HAP-1 (cell line): ENCODE measurements at regions not wholly inside any gene's neighbourhood (a gene's known extent, or its start where the extent isn't known, plus 50 kb on each side); places are given as distances from the start of the nearest gene placed in this dataset.

ENCODE experiments used
- DNase-seq, 2 experiments: peaks; one replicate each; pipeline ENCODE4 v3.0.0-alpha.2; 2016 to 2020; ENCODE audit warnings: low spot score in 2 of 2
- H3K27me3 ChIP-seq: fragments of 250-450 bp; sonication (Bioruptor Pico); 2 replicates; pipeline ENCODE4 v1.5.1; 2020; ENCODE audit warnings: low read depth, mild to moderate bottlenecking, moderate library complexity
- H3K36me3 ChIP-seq: fragments of 250-450 bp; sonication (Bioruptor Pico); replicated peaks from 2 replicates; pipeline ENCODE4 v1.5.1; 2020; ENCODE audit warnings: mild to moderate bottlenecking
- H3K4me1 ChIP-seq: fragments of 250-450 bp; sonication (Bioruptor Pico); 2 replicates; pipeline ENCODE4 v1.5.1; 2020; ENCODE audit warnings: mild to moderate bottlenecking
- H3K4me3 ChIP-seq: fragments of 250-450 bp; sonication (Bioruptor Pico); 2 replicates; pipeline ENCODE4 v1.5.1; 2020; ENCODE audit warnings: mild to moderate bottlenecking, moderate library complexity
- H3K9me3 ChIP-seq: fragments of 250-450 bp; sonication (Bioruptor Pico); 2 replicates; pipeline ENCODE4 v1.5.1; 2020; ENCODE audit warnings: mild to moderate bottlenecking, moderate library complexity
- in situ Hi-C: fragments of 300-500 bp; cut with MboI; formaldehyde crosslinking; loops from 3 replicates; pipeline ENCODE4 v1.14.3; 2020; ENCODE audit warnings: low sequenced_read_pairs, inconsistent platforms, mixed read lengths

- Histone ChIP-seq H3K9me3 (no peaks in the 10 kb centered on the region), H3K36me3 (no peaks in the 10 kb centered on the region), H3K27me3 (no peaks in the 10 kb centered on the region), H3K4me1 (peaks cover 15% of the 10 kb centered on the region), H3K4me3 (no peak overlapping the region)
- in situ Hi-C loops: no loop called here
- DNase-seq: no peak
These were observed 448.1 kb downstream of the ADAMTS20 start for GRCh38 chr12:43103866-43104265.

GRCh38 chr12:43102546-43103264 is 449.3 kb downstream of the ADAMTS20 start:
- peaks cover 9% of the 10 kb centered on the region for H3K4me1 ChIP-seq
- no peaks in the 10 kb centered on the region for H3K36me3 ChIP-seq
- no peak overlapping the region for H3K4me3 ChIP-seq
- H3K27me3 ChIP-seq: no peaks in the 10 kb centered on the region
- no peak for DNase-seq
- H3K9me3 ChIP-seq: no peaks in the 10 kb centered on the region
- in situ Hi-C loops: no loop called here

GRCh38 chr12:43100231-43100630 is 451.8 kb downstream of the ADAMTS20 start:
- H3K4me1 ChIP-seq: peaks cover 14% of the 10 kb centered on the region
- no peaks in the 10 kb centered on the region for H3K36me3 ChIP-seq
- no peaks in the 10 kb centered on the region for H3K27me3 ChIP-seq
- no peak overlapping the region for H3K4me3 ChIP-seq
- in situ Hi-C loops: no loop called here
- no peak for DNase-seq
- H3K9me3 ChIP-seq: no peaks in the 10 kb centered on the region

GRCh38 chr12:43099691-43100163 is 452.3 kb downstream of the ADAMTS20 start:
- Histone ChIP-seq H3K4me3 (no peak overlapping the region), H3K9me3 (no peaks in the 10 kb centered on the region), H3K27me3 (no peaks in the 10 kb centered on the region), H3K4me1 (peaks cover 14% of the 10 kb centered on the region), H3K36me3 (no peaks in the 10 kb centered on the region)
- in situ Hi-C loops: no loop called here
- DNase-seq: no peak

GRCh38 chr12:43098766-43099550 is 453.0 kb downstream of the ADAMTS20 start:
- in situ Hi-C loops: no loop called here
- no peak for DNase-seq
- Histone ChIP-seq H3K4me1 (peaks cover 14% of the 10 kb centered on the region), H3K4me3 (no peak overlapping the region), H3K27me3 (no peaks in the 10 kb centered on the region), H3K9me3 (no peaks in the 10 kb centered on the region), H3K36me3 (no peaks in the 10 kb centered on the region)

DNA sequence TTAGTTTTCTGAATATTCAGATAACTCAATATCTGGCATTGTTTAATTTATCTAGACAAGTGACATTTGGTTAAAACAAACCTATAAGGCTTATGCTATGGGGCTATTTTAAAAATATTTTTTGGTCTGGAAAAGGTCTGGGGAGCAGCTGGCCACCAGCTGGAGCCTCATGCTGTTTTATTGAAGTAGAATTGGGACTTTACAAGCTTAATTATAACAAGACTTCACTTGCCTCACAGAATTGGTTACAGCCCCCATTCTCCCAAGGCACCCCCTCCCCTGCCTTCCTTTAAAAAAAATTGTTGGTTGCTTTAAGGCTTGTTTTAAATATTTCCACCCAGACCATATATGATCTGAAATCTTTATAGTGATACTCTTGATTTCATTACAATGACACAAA is 453.9 kb downstream of the ADAMTS20 start:
- no peaks in the 10 kb centered on the region for H3K9me3 ChIP-seq
- H3K36me3 ChIP-seq: no peaks in the 10 kb centered on the region
- no peaks in the 10 kb centered on the region for H3K27me3 ChIP-seq
- no peak for DNase-seq
- in situ Hi-C loops: no loop called here
- peaks cover 14% of the 10 kb centered on the region for H3K4me1 ChIP-seq
- H3K4me3 ChIP-seq: no peak overlapping the region

DNA sequence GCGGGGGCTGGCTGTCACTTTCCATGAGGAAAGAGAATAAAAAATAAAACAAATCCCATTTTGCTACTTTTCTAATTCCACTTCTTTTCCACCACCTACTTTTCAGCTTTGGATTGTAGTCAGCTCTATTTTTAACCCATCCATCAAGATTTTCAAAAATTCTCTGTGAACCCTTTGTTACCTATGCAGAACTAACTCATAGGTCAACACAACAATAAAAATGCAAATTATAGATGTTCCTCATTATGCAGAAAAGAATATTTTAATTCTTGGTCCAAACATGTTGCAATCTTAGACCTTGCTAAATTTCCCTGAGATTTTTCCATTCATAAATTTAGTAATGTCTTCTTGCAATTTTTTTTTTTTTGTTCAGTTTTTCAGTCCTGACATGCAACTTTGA is 454.5 kb downstream of the ADAMTS20 start:
- no peaks in the 10 kb centered on the region for H3K36me3 ChIP-seq
- no peak overlapping the region for H3K4me3 ChIP-seq
- H3K27me3 ChIP-seq: no peaks in the 10 kb centered on the region
- H3K4me1 ChIP-seq: peaks cover 14% of the 10 kb centered on the region
- DNase-seq: no peak
- in situ Hi-C loops: no loop called here
- H3K9me3 ChIP-seq: no peaks in the 10 kb centered on the region

DNA sequence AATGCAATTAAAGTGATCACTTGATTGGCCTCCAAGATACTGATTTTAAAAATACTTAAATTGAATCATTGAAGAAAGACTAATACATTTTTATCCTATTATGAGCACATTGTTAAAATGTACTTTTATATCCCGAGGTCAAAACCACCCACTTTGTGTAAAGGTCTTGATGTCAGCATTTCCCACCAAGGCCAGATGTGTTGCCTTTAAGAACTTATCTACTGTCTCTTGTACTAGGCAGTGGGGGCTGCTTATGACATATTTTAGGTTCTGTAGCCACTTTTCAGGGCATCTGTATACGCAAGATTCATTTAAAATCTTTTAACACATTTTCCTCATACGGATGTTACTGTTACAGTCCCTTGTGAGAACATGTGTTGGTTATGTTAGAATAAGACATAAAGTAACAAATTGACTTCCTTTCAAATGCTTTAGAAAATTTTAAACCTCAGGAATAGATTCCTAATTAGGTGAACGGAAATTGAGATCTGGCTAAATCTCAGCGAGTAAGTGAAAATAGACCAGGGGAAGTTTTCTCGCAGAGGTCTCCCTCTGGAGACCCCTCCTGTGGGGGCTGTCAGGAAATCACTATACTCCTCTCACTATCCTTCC is 456.2 kb downstream of the ADAMTS20 start:
- H3K4me3 ChIP-seq: no peak overlapping the region

DNA sequence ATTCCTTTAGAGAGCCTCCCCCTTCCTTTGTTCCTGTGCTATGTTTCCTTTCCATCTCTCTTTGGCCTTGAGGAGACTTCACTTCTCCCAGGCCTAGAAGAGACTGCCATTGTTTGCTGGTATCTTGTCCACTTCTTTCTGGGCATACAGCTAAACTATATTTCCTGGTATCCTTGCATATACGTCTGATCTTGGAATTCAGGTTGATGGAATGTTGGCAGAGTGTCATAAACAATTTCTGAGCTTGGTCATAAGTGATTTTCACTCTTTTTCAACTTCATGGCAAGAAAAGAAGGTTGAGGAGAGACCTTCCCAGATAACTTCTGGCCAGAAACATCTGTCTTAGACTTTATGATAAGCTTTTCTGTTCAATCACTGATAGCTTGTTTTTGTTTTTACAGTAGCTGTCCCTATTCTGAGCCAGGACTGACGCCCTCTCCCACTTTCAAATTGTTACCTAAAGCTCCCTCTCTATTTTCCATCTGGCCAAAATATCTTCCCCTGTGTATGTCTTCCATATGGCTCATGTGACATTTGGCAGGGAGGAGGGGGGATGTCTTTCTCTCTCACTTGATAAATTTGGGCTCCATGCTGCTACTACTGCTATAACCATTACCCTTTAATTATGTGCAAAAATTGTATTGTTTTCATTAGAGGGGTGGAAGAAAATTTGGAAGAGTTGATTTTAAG is 457.0 kb downstream of the ADAMTS20 start:
- Histone ChIP-seq H3K9me3 (no peaks in the 10 kb centered on the region), H3K27me3 (no peaks in the 10 kb centered on the region), H3K4me3 (no peak overlapping the region), H3K36me3 (no peaks in the 10 kb centered on the region), H3K4me1 (peaks cover 14% of the 10 kb centered on the region)
- in situ Hi-C loops: no loop called here
- no peak for DNase-seq

More for the DNA sequence above, 456.2 kb downstream of the ADAMTS20 start:
- Histone ChIP-seq H3K27me3 (no peaks in the 10 kb centered on the region), H3K4me1 (peaks cover 14% of the 10 kb centered on the region), H3K9me3 (no peaks in the 10 kb centered on the region), H3K36me3 (no peaks in the 10 kb centered on the region)
- in situ Hi-C loops: no loop called here
- DNase-seq: no peak

- Histone ChIP-seq H3K27me3 (no peaks in the 10 kb centered on the region), H3K36me3 (no peaks in the 10 kb centered on the region), H3K9me3 (no peaks in the 10 kb centered on the region; the same call in 1 of the 2 replicates), H3K4me3 (no peak overlapping the region), H3K4me1 (no peaks in the 10 kb centered on the region)
- in situ Hi-C loops: no loop called here
- no peak for DNase-seq
These were observed 461.0 kb downstream of the ADAMTS20 start for GRCh38 chr12:43090981-43091380.

DNA sequence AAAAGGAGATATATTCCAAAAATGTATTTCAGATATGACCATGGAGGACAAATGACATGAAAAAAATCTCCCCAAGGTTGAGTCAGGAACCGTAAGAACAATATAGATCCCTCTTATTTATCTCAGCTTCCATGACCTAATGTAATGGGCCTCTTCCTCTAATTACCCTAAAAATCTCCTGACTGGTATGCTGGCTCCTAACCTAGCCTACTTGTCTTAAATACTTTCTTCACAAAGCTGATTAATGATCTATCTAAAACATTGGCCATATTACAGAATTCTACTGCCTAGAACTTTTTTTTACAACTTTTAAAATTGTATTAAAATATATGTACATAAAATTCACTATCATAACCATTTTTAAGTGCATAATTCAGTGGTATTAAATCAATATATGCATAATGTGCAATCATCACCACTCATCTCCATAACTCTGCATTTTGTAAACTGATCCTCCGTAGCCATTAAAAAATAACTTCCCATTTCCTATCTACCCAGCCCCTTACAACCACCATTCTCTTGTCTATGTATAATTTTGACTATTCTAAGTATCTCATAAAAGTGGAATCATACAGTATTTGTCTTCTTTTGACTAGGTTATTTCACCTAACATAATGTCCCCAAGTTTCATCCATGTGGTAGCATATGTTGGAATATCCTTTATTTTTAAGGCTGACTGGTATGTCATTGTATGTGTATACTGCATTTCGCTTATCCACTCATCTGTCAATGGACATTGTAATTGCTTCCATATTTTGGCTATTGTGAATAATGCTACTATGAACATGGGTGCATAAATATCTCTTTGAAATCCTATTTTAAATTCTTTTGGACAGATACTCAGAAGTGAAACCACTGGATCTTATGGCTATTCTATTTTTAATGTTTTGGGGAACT is 464.6 kb downstream of the ADAMTS20 start:
- in situ Hi-C loops: no loop called here

GRCh38 chr12:43079476-43079875 is 472.5 kb downstream of the ADAMTS20 start:
- H3K9me3 ChIP-seq: peaks cover 7% of the 10 kb centered on the region; the same call in 1 of the 2 replicates
- in situ Hi-C loops: no loop called here
- H3K27me3 ChIP-seq: no peaks in the 10 kb centered on the region

More for the DNA sequence above, 464.6 kb downstream of the ADAMTS20 start:
- H3K4me1 ChIP-seq: no peaks in the 10 kb centered on the region
- no peaks in the 10 kb centered on the region for H3K36me3 ChIP-seq
- DNase-seq: no peak
- H3K9me3 ChIP-seq: peaks cover 17% of the 10 kb centered on the region
- no peak overlapping the region for H3K4me3 ChIP-seq
- H3K27me3 ChIP-seq: no peaks in the 10 kb centered on the region

GRCh38 chr12:43078976-43079375 is 473.0 kb downstream of the ADAMTS20 start:
- H3K27me3 ChIP-seq: no peaks in the 10 kb centered on the region
- H3K4me3 ChIP-seq: no peak overlapping the region
- DNase-seq: no peak
- in situ Hi-C loops: no loop called here
- H3K9me3 ChIP-seq: peaks cover 5% of the 10 kb centered on the region; the same call in 1 of the 2 replicates
- H3K36me3 ChIP-seq: no peaks in the 10 kb centered on the region
- no peaks in the 10 kb centered on the region for H3K4me1 ChIP-seq

More at GRCh38 chr12:43079476-43079875, 472.5 kb downstream of the ADAMTS20 start:
- Histone ChIP-seq H3K4me1 (no peaks in the 10 kb centered on the region), H3K4me3 (no peak overlapping the region), H3K36me3 (no peaks in the 10 kb centered on the region)
- DNase-seq: no peak
